Erythroblast (primary cell): ENCODE measurements at regions not wholly inside any gene's neighbourhood (a gene's known extent, or its start where the extent isn't known, plus 50 kb on each side); places are given as distances from the start of the nearest gene placed in this dataset.

Source experiments
- GATA1 ChIP-seq: IDR thresholded peaks from 2 replicates; pipeline ENCODE4 v1.6.1; 2011; ENCODE audit warnings: low read depth, mild to moderate bottlenecking, control low read depth, low read length, moderate library complexity
- POLR2A ChIP-seq: IDR thresholded peaks from 2 replicates; pipeline ENCODE4 v1.6.1; 2011; ENCODE audit warnings: mild to moderate bottlenecking, low read length

DNA sequence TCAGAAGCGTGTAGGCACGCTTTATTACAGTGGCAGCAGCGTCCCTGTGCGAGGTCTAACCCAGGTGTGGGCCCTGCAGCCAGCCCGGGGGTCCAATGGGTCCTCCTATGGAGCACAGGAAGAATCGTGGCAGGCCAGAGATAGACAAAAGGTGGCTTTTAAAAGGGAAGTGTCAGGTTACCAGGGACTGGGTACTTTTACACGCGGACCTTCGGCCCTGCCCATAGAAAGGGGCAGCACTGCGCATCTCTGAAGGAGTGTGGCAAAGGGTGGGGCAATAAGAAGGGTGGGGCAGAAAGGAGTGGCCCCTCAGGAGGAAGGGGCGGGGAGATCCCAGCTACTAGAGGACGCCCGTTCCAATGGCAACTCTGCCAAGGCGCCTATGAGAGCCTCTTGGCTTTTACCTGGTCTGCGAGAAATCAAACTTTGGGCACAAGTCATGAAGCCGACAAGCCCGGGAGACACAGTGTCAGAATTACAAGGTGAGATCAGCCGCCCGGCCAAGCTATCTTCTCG, 1419.8 kb downstream of the UQCRFS1 start:
- TF ChIP-seq POLR2A: no peak
- no peak for TF ChIP-seq GATA1
